Dendritic cell treated with granulocyte-macrophage colony-stimulating factor and Interleukin-4, amounts not matched to agents 40 ng/mL and 50 ng/mL, for 4 days (primary cell): ENCODE measurements at regions not wholly inside any gene's neighbourhood (a gene's known extent, or its start where the extent isn't known, plus 50 kb on each side); places are given as distances from the start of the nearest gene placed in this dataset.
"Not testable (repeated sequence)": the region's sequence is repeated elsewhere in the genome, so short reads cannot be mapped to it uniquely, and the experiment has no call there.

Source experiments
- H3K27ac Mint-ChIP-seq: one replicate; pipeline ENCODE4 v1.8.0; 2022; ENCODE audit warnings: mild to moderate bottlenecking, mixed read lengths
- H3K27me3 Mint-ChIP-seq: one replicate; pipeline ENCODE4 v1.8.0; 2022; ENCODE audit warnings: mild to moderate bottlenecking, mixed read lengths
- H3K36me3 Mint-ChIP-seq: one replicate; pipeline ENCODE4 v1.8.0; 2022; ENCODE audit warnings: low read depth, mixed read lengths
- H3K4me1 Mint-ChIP-seq: one replicate; pipeline ENCODE4 v1.8.0; 2022; ENCODE audit warnings: low read depth, mixed read lengths
- H3K4me3 Mint-ChIP-seq: one replicate; pipeline ENCODE4 v1.8.0; 2022; ENCODE audit warnings: mild to moderate bottlenecking, moderate library complexity, mixed read lengths
- H3K9me3 Mint-ChIP-seq: one replicate; pipeline ENCODE4 v1.8.0; 2022; ENCODE audit warnings: mixed read lengths
- intact Hi-C: fragments of 100-400 bp; cut with micrococcal nuclease; formaldehyde crosslinking; loops from one replicate; pipeline ENCODE4 v1.15.0; 2022

GRCh38 chr4:26057839-26058238 is 143.8 kb downstream of the SMIM20 start:
- intact Hi-C loops, H3K4me3 Mint-ChIP-seq, H3K9me3 Mint-ChIP-seq, H3K36me3 Mint-ChIP-seq, H3K27me3 Mint-ChIP-seq: not testable (repeated sequence)
- Mint-ChIP-seq H3K4me1 (peaks cover 72% of the 10 kb centered on the region), H3K27ac (peak overlapping the region; percentile 71)

GRCh38 chr4:26058537-26058936 is 144.5 kb downstream of the SMIM20 start:
- H3K27ac Mint-ChIP-seq = peak overlapping the region; percentile 71
- no peaks in the 10 kb centered on the region for H3K9me3 Mint-ChIP-seq
- no peaks in the 10 kb centered on the region for H3K36me3 Mint-ChIP-seq
- no peak overlapping the region for H3K4me3 Mint-ChIP-seq
- intact Hi-C loops = no loop called here
- peaks cover 65% of the 10 kb centered on the region for H3K4me1 Mint-ChIP-seq
- H3K27me3 Mint-ChIP-seq = peaks cover 3% of the 10 kb centered on the region

- Mint-ChIP-seq H3K4me1 (peaks cover 56% of the 10 kb centered on the region), H3K27me3 (peaks cover 3% of the 10 kb centered on the region), H3K27ac (peak overlapping the region; percentile 26), H3K36me3 (no peaks in the 10 kb centered on the region), H3K9me3 (no peaks in the 10 kb centered on the region), H3K4me3 (no peak overlapping the region)
- intact Hi-C loops = no loop called here
These were observed 145.6 kb downstream of the SMIM20 start for GRCh38 chr4:26059391-26060154.

- H3K27ac Mint-ChIP-seq = peak overlapping the region; percentile 26
These were observed 146.3 kb downstream of the SMIM20 start for GRCh38 chr4:26060286-26060685.

GRCh38 chr4:26061248-26061986 is 147.4 kb downstream of the SMIM20 start:
- intact Hi-C loops = no loop called here

More at GRCh38 chr4:26060286-26060685, 146.3 kb downstream of the SMIM20 start:
- Mint-ChIP-seq H3K9me3 (no peaks in the 10 kb centered on the region), H3K4me3 (no peak overlapping the region), H3K4me1 (peaks cover 56% of the 10 kb centered on the region), H3K27me3 (peaks cover 3% of the 10 kb centered on the region), H3K36me3 (no peaks in the 10 kb centered on the region)
- intact Hi-C loops = no loop called here

GRCh38 chr4:26062215-26062614 is 148.2 kb downstream of the SMIM20 start:
- Mint-ChIP-seq H3K4me1 (peaks cover 53% of the 10 kb centered on the region), H3K27me3 (peaks cover 3% of the 10 kb centered on the region), H3K4me3 (no peak overlapping the region), H3K27ac (peak overlapping the region; percentile 82), H3K9me3 (peaks cover 8% of the 10 kb centered on the region), H3K36me3 (no peaks in the 10 kb centered on the region)
- intact Hi-C loops = no loop called here

More at GRCh38 chr4:26061248-26061986, 147.4 kb downstream of the SMIM20 start:
- Mint-ChIP-seq H3K9me3 (peaks cover 5% of the 10 kb centered on the region), H3K27ac (peak overlapping the region; percentile 82), H3K4me3 (no peak overlapping the region), H3K4me1 (peaks cover 57% of the 10 kb centered on the region), H3K27me3 (peaks cover 5% of the 10 kb centered on the region), H3K36me3 (no peaks in the 10 kb centered on the region)

GRCh38 chr4:26064009-26064408 is 150.0 kb downstream of the SMIM20 start:
- H3K36me3 Mint-ChIP-seq, H3K27ac Mint-ChIP-seq, intact Hi-C loops, H3K9me3 Mint-ChIP-seq, H3K4me3 Mint-ChIP-seq, H3K27me3 Mint-ChIP-seq: not testable (repeated sequence)
- H3K4me1 Mint-ChIP-seq = peaks cover 41% of the 10 kb centered on the region

GRCh38 chr4:26065833-26066232 is 151.8 kb downstream of the SMIM20 start:
- intact Hi-C loops = no loop called here
- Mint-ChIP-seq H3K27me3 (peaks cover 2% of the 10 kb centered on the region), H3K4me1 (peaks cover 53% of the 10 kb centered on the region), H3K9me3 (peaks cover 13% of the 10 kb centered on the region), H3K27ac (peak overlapping the region; percentile 10), H3K4me3 (no peak overlapping the region), H3K36me3 (peaks cover 3% of the 10 kb centered on the region)

- Mint-ChIP-seq H3K4me1 (peaks cover 55% of the 10 kb centered on the region), H3K9me3 (peaks cover 19% of the 10 kb centered on the region), H3K4me3 (no peak overlapping the region), H3K36me3 (peaks cover 8% of the 10 kb centered on the region), H3K27me3 (peaks cover 2% of the 10 kb centered on the region), H3K27ac (no peak overlapping the region)
- intact Hi-C loops = no loop called here
These were observed 153.0 kb downstream of the SMIM20 start for GRCh38 chr4:26067035-26067434.

- Mint-ChIP-seq H3K27ac (peak overlapping the region; percentile 97), H3K36me3 (peaks cover 13% of the 10 kb centered on the region), H3K4me3 (no peak overlapping the region), H3K4me1 (peaks cover 71% of the 10 kb centered on the region), H3K9me3 (peaks cover 19% of the 10 kb centered on the region), H3K27me3 (peaks cover 2% of the 10 kb centered on the region)
- intact Hi-C loops = no loop called here
These were observed 155.2 kb downstream of the SMIM20 start for GRCh38 chr4:26069218-26069617.

- H3K27me3 Mint-ChIP-seq = no peaks in the 10 kb centered on the region
- peak overlapping the region; percentile 37 for H3K4me3 Mint-ChIP-seq
- peak overlapping the region; percentile 97 for H3K27ac Mint-ChIP-seq
- H3K9me3 Mint-ChIP-seq = peaks cover 17% of the 10 kb centered on the region
- peaks cover 80% of the 10 kb centered on the region for H3K4me1 Mint-ChIP-seq
- intact Hi-C loops = no loop called here
- peaks cover 17% of the 10 kb centered on the region for H3K36me3 Mint-ChIP-seq
These were observed 157.7 kb downstream of the SMIM20 start for GRCh38 chr4:26071688-26072087.

GRCh38 chr4:26073886-26074560 is 160.0 kb downstream of the SMIM20 start:
- Mint-ChIP-seq H3K27ac (peak overlapping the region; percentile 97), H3K4me1 (peaks cover 88% of the 10 kb centered on the region), H3K9me3 (peaks cover 18% of the 10 kb centered on the region), H3K27me3 (no peaks in the 10 kb centered on the region), H3K36me3 (peaks cover 18% of the 10 kb centered on the region), H3K4me3 (no peak overlapping the region)
- intact Hi-C loops = loop anchor here (2.0 kb wide), 1 partner anchor 23 kb away; no protein-coding TSS in a partner anchor

GRCh38 chr4:26074712-26075430 is 160.9 kb downstream of the SMIM20 start:
- peaks cover 84% of the 10 kb centered on the region for H3K4me1 Mint-ChIP-seq
- H3K36me3 Mint-ChIP-seq = peaks cover 18% of the 10 kb centered on the region
- peaks cover 18% of the 10 kb centered on the region for H3K9me3 Mint-ChIP-seq
- intact Hi-C loops = loop anchor here (2.0 to 5.0 kb wide), 4 partner anchors 24 to 187 kb away; no protein-coding TSS in a partner anchor
- H3K27ac Mint-ChIP-seq = peak overlapping the region; percentile 97
- H3K4me3 Mint-ChIP-seq = peak overlapping the region; percentile 46
- no peaks in the 10 kb centered on the region for H3K27me3 Mint-ChIP-seq
